DMS153 (cell line): ENCODE measurements at regions not wholly inside any gene's neighbourhood (a gene's known extent, or its start where the extent isn't known, plus 50 kb on each side); places are given as distances from the start of the nearest gene placed in this dataset.

ENCODE experiments used
- DNase-seq: peaks from one replicate; lab custom pipeline; 2025; lab: John Stamatoyannopoulos, UW

GRCh38 chr22:48433647-48434046 lies 1394.0 kb downstream of the BRD1 start:
- no peak for DNase-seq

- DNase-seq = no peak
Observed at GRCh38 chr22:48432781-48433518, 1394.7 kb downstream of the BRD1 start.

GRCh38 chr22:48431536-48432315 lies 1395.9 kb downstream of the BRD1 start:
- no peak for DNase-seq

GRCh38 chr22:48431014-48431413 lies 1396.7 kb downstream of the BRD1 start:
- no peak for DNase-seq

- DNase-seq = no peak
Observed at GRCh38 chr22:48429446-48430020, 1398.1 kb downstream of the BRD1 start.

GRCh38 chr22:48428631-48429371 lies 1398.9 kb downstream of the BRD1 start:
- DNase-seq = no peak

GRCh38 chr22:48427731-48428211 lies 1399.9 kb downstream of the BRD1 start:
- DNase-seq = no peak

- no peak for DNase-seq
Observed at GRCh38 chr22:48426466-48427380, 1401.0 kb downstream of the BRD1 start.

- no peak for DNase-seq
Observed at GRCh38 chr22:48425641-48426040, 1402.0 kb downstream of the BRD1 start.

- no peak for DNase-seq
Observed at GRCh38 chr22:48425091-48425506, 1402.6 kb downstream of the BRD1 start.

GRCh38 chr22:48424661-48425060 lies 1403.0 kb downstream of the BRD1 start:
- DNase-seq = no peak

- no peak for DNase-seq
Observed at GRCh38 chr22:48424201-48424627, 1403.5 kb downstream of the BRD1 start.

- DNase-seq = no peak
Observed at GRCh38 chr22:48423481-48423911, 1404.2 kb downstream of the BRD1 start.

GRCh38 chr22:48422900-48423480 lies 1404.7 kb downstream of the BRD1 start:
- no peak for DNase-seq

GRCh38 chr22:48418831-48419230 lies 1408.8 kb downstream of the BRD1 start:
- DNase-seq = no peak

- no peak for DNase-seq
Observed at GRCh38 chr22:48417225-48418070, 1410.2 kb downstream of the BRD1 start.

GRCh38 chr22:48416396-48417224 lies 1411.1 kb downstream of the BRD1 start:
- no peak for DNase-seq

- no peak for DNase-seq
Observed at GRCh38 chr22:48415520-48415919, 1412.2 kb downstream of the BRD1 start.

- no peak for DNase-seq
Observed at GRCh38 chr22:48414651-48415050, 1413.0 kb downstream of the BRD1 start.
